SK-N-SH (cell line): ENCODE measurements at regions not wholly inside any gene's neighbourhood (a gene's known extent, or its start where the extent isn't known, plus 50 kb on each side); places are given as distances from the start of the nearest gene placed in this dataset.

Experiments used
- CTCF ChIA-PET: fragments of 300-600, 350-600 bp; formaldehyde crosslinking; extraction: SDS; loops from one replicate; lab custom pipeline; 2021; lab: Yijun Ruan, JAX
- POLR2A ChIA-PET: fragments of 350-600 bp; sonication (Branson Sonifier 250); formaldehyde crosslinking; extraction: SDS; loops from one replicate; lab custom pipeline; 2020; ENCODE audit warnings: antibody characterized with exemption, inconsistent platforms; lab: Yijun Ruan, JAX
- DNase-seq: peaks from one replicate; pipeline ENCODE4 v3.0.0; 2012
- H2AFZ ChIP-seq: fragments of 200-600 bp; sonication (generic); 2 replicates; pipeline ENCODE4 v1.8.1; 2016; ENCODE audit warnings: antibody characterized with exemption, mild to moderate bottlenecking, low read depth
- H3F3A ChIP-seq: fragments of 200-600 bp; sonication (generic); replicated peaks from 2 replicates; pipeline ENCODE3; 2016; ENCODE audit warnings: antibody characterized with exemption, mild to moderate bottlenecking; ENCODE audit not compliant: insufficient read depth
- H3K27ac ChIP-seq, 2 experiments: fragments of 200-500 bp in 1 of 2; fragments of 200-600 bp in 1 of 2; sonication (Bioruptor generic) in 1 of 2; sonication (generic), shearing (Covaris generic) in 1 of 2; 2 replicates each; pipeline versions ENCODE4 v1.5.1 to v1.6.1; 2014 to 2016; ENCODE audit warnings: low read depth in 2 of 2, inconsistent platforms in 1 of 2, low read length in 1 of 2, mild to moderate bottlenecking in 1 of 2, mixed read lengths in 1 of 2
- H3K27me3 ChIP-seq: fragments of 200-600 bp; sonication (generic), shearing (Covaris generic); 2 replicates; pipeline ENCODE4 v1.6.1; 2016; ENCODE audit warnings: mixed run types; ENCODE audit not compliant: insufficient read depth
- H3K36me3 ChIP-seq, 2 experiments: fragments of 200-500 bp in 1 of 2; fragments of 200-600 bp in 1 of 2; sonication (Bioruptor generic) in 1 of 2; sonication (generic) in 1 of 2; replicated peaks in 1 of 2; 2 replicates each; pipeline versions ENCODE3 to v1.5.1; 2014 to 2016; ENCODE audit warnings: low read length in 1 of 2, mild to moderate bottlenecking in 1 of 2; ENCODE audit not compliant: insufficient read depth in 2 of 2, control insufficient read depth in 1 of 2
- H3K4me1 ChIP-seq, 2 experiments: fragments of 200-500 bp in 1 of 2; fragments of 200-600 bp in 1 of 2; sonication (Bioruptor generic) in 1 of 2; sonication (generic), shearing (Covaris generic) in 1 of 2; 2 replicates each; pipeline versions ENCODE4 v1.5.1 to v1.6.1; 2014 to 2016; ENCODE audit warnings: low read depth in 1 of 2, low read length in 1 of 2, mixed run types in 1 of 2; ENCODE audit not compliant: insufficient read depth in 2 of 2, control insufficient read depth in 1 of 2
- H3K4me2 ChIP-seq: fragments of 200-600 bp; sonication (generic), shearing (Covaris generic); 2 replicates; pipeline ENCODE4 v1.6.1; 2017; ENCODE audit warnings: mixed run types
- H3K4me3 ChIP-seq, 2 experiments: fragments of 200-500 bp in 1 of 2; fragments of 200-600 bp in 1 of 2; sonication (Bioruptor generic) in 1 of 2; sonication (generic), shearing (Covaris generic) in 1 of 2; 2 replicates each; pipeline versions ENCODE4 v1.5.1 to v1.8.1; 2014 to 2016; ENCODE audit warnings: low read depth in 2 of 2, inconsistent platforms in 1 of 2, low read length in 1 of 2, mild to moderate bottlenecking in 1 of 2, mixed read lengths in 1 of 2, moderate library complexity in 1 of 2
- H3K79me2 ChIP-seq: fragments of 200-600 bp; sonication (generic); 2 replicates; pipeline ENCODE4 v1.8.1; 2017; ENCODE audit warnings: mild to moderate bottlenecking; ENCODE audit not compliant: insufficient read depth
- H3K9ac ChIP-seq: fragments of 200-600 bp; sonication (generic); 2 replicates; pipeline ENCODE4 v1.6.1; 2017; ENCODE audit warnings: mixed run types
- H3K9me2 ChIP-seq: fragments of 200-600 bp; sonication (generic); 2 replicates; pipeline ENCODE4 v1.6.1; 2017; ENCODE audit warnings: mixed run types
- H3K9me3 ChIP-seq: fragments of 200-600 bp; sonication (generic); 2 replicates; pipeline ENCODE4 v1.6.1; 2017; ENCODE audit warnings: mixed run types, mild to moderate bottlenecking, moderate library complexity
- H4K20me1 ChIP-seq: fragments of 200-600 bp; sonication (generic); 2 replicates; pipeline ENCODE4 v1.6.1; 2017; ENCODE audit warnings: mild to moderate bottlenecking, mixed run types; ENCODE audit not compliant: insufficient read depth
- CTCF ChIP-seq: fragments of 200-600 bp; sonication (generic); IDR thresholded peaks from 2 replicates; pipeline ENCODE4 v1.6.1; 2017; ENCODE audit warnings: antibody characterized with exemption, mild to moderate bottlenecking, moderate library complexity
- EZH2phosphoT487 ChIP-seq: fragments of 200-600 bp; sonication (generic); IDR thresholded peaks from 2 replicates; pipeline ENCODE4 v1.6.1; 2017; ENCODE audit warnings: low read depth, mixed run types, mild to moderate bottlenecking, antibody characterized with exemption, moderate library complexity, borderline replicate concordance
- FOSL2 ChIP-seq: IDR thresholded peaks from 2 replicates; pipeline ENCODE4 v1.4.0; 2012; ENCODE audit warnings: low read depth, mild to moderate bottlenecking, moderate library complexity, borderline replicate concordance
- JUND ChIP-seq: IDR thresholded peaks from 2 replicates; pipeline ENCODE4 v1.4.0; 2012
- MAX ChIP-seq: IDR thresholded peaks from 2 replicates; pipeline ENCODE4 v1.4.0; 2012; ENCODE audit warnings: low read depth
- MEF2A ChIP-seq: IDR thresholded peaks from 2 replicates; pipeline ENCODE4 v1.4.0; 2012; ENCODE audit warnings: low read depth, borderline replicate concordance
- NFIC ChIP-seq: IDR thresholded peaks from 2 replicates; pipeline ENCODE4 v1.4.0; 2012; ENCODE audit warnings: borderline replicate concordance
- NRF1 ChIP-seq: IDR thresholded peaks from 2 replicates; pipeline ENCODE4 v1.6.1; 2012; ENCODE audit warnings: low read depth, mild to moderate bottlenecking, low read length
- PBX3 ChIP-seq: IDR thresholded peaks from 2 replicates; pipeline ENCODE4; 2012
- RAD21 ChIP-seq: IDR thresholded peaks from 2 replicates; pipeline ENCODE4 v1.6.1; 2012; ENCODE audit warnings: mild to moderate bottlenecking, low read length
- SIN3A ChIP-seq: IDR thresholded peaks from 2 replicates; pipeline ENCODE4 v1.6.1; 2012; ENCODE audit warnings: low read depth, mild to moderate bottlenecking, low read length, moderate library complexity, borderline replicate concordance
- TCF12 ChIP-seq: IDR thresholded peaks from 2 replicates; pipeline ENCODE4 v1.4.0; 2012
- YY1 ChIP-seq: IDR thresholded peaks from 2 replicates; pipeline ENCODE4 v1.4.0; 2012; ENCODE audit warnings: low read depth, mild to moderate bottlenecking
- ZBTB33 ChIP-seq: IDR thresholded peaks from 2 replicates; pipeline ENCODE4 v1.4.0; 2012; ENCODE audit warnings: low read depth, borderline replicate concordance
- WGBS: methylation state at CpG from one replicate; pipeline ENCODE4 v1.1.6; 2017; ENCODE audit warnings: low lambda C conversion rate; 5-methylcytosine and 5-hydroxymethylcytosine counted together

- Histone ChIP-seq H2AFZ (no peak overlapping the region), H3K9ac (no peak overlapping the region), H3K9me2 (no peaks in the 10 kb centered on the region), H3K4me3 (no peak overlapping the region), H3K4me1 (peaks cover 50 to 52% of the 10 kb centered on the region in 2 experiments; a peak in 3 of 4 replicates), H4K20me1 (peaks cover 23% of the 10 kb centered on the region), H3K9me3 (no peaks in the 10 kb centered on the region), H3K36me3 (peaks cover 3 to 6% of the 10 kb centered on the region in 2 experiments), H3F3A (peaks cover 29% of the 10 kb centered on the region), H3K27ac (peak overlapping the region in 1 of 2 experiments; percentile 67; a peak in 1 of 4 replicates), H3K27me3 (no peaks in the 10 kb centered on the region), H3K79me2 (peaks cover 88% of the 10 kb centered on the region; the same call in 1 of the 2 replicates), H3K4me2 (no peak overlapping the region)
- DNase-seq = no peak
- CTCF ChIA-PET = interaction anchor here (1.1 to 29.4 kb wide), 5 partner anchors 11 to 87 kb away, joined by 3 to 566 read pairs (median 31); no protein-coding TSS in a partner anchor
- no peak for TF ChIP-seq PBX3
- no peak for TF ChIP-seq SIN3A
- TF ChIP-seq MAX = no peak
- 93% methylated on average over 10 of the region's 12 CpGs for WGBS
- POLR2A ChIA-PET = no interaction called here
Observed at GRCh38 chr17:77418609-77419008, 277.8 kb downstream of the SEC14L1 start.

- ChIA-PET CTCF (interaction anchor here (1.1 to 29.4 kb wide), 7 partner anchors 11 to 88 kb away, joined by 3 to 566 read pairs (median 11); no protein-coding TSS in a partner anchor), POLR2A (no interaction called here)
- 95% methylated on average over 8 of the region's 17 CpGs for WGBS
- no peak overlapping the region for H3K9ac ChIP-seq
- H3K27me3 ChIP-seq = no peaks in the 10 kb centered on the region
- H2AFZ ChIP-seq = no peak overlapping the region
- H3K9me3 ChIP-seq = no peaks in the 10 kb centered on the region
- peak overlapping the region in 1 of 2 experiments; percentile 67; a peak in 1 of 4 replicates for H3K27ac ChIP-seq
- peaks cover 23% of the 10 kb centered on the region for H4K20me1 ChIP-seq
- peak overlapping the region; percentile 66; the same call in 1 of the 2 replicates for H3K4me2 ChIP-seq
- no peak for DNase-seq
- no peaks in the 10 kb centered on the region for H3K9me2 ChIP-seq
- peaks cover 3 to 6% of the 10 kb centered on the region in 2 experiments for H3K36me3 ChIP-seq
- TF ChIP-seq FOSL2 = no peak
- TF ChIP-seq, all 33 proteins: peak for 0
- Histone ChIP-seq H3K79me2 (peaks cover 85% of the 10 kb centered on the region; the same call in 1 of the 2 replicates), H3K4me1 (peaks cover 55 to 57% of the 10 kb centered on the region in 2 experiments; a peak in 3 of 4 replicates), H3K4me3 (no peak overlapping the region), H3F3A (peaks cover 34% of the 10 kb centered on the region)
Observed at GRCh38 chr17:77419095-77419494, 278.3 kb downstream of the SEC14L1 start.

GRCh38 chr17:77419547-77420094, 278.9 kb downstream of the SEC14L1 start:
- Histone ChIP-seq H3K4me3 (no peak overlapping the region), H3K9me3 (no peaks in the 10 kb centered on the region), H3K36me3 (peaks cover 3 to 6% of the 10 kb centered on the region in 2 experiments), H3K79me2 (peaks cover 85% of the 10 kb centered on the region; the same call in 1 of the 2 replicates), H2AFZ (no peak overlapping the region), H3K27ac (peak overlapping the region; percentile 67; a peak in 3 of 4 replicates), H4K20me1 (peaks cover 23% of the 10 kb centered on the region), H3K27me3 (no peaks in the 10 kb centered on the region), H3K9ac (no peak overlapping the region), H3K4me2 (peak overlapping the region; percentile 66), H3K4me1 (peaks cover 60 to 62% of the 10 kb centered on the region in 2 experiments), H3F3A (peaks cover 39% of the 10 kb centered on the region), H3K9me2 (no peaks in the 10 kb centered on the region)
- POLR2A ChIA-PET = interaction anchor here (0.6 kb wide), 1 partner anchor 18 kb away, joined by 3 read pairs; no protein-coding TSS in a partner anchor
- peak; percentile 84 for DNase-seq
- CTCF ChIA-PET = interaction anchor here (0.6 to 29.4 kb wide), 10 partner anchors 9 to 88 kb away, joined by 3 to 566 read pairs (median 6); no protein-coding TSS in a partner anchor
- WGBS = 73% methylated on average over 15 of the region's 17 CpGs
- TF ChIP-seq MEF2A (no peak), RAD21 (peak; percentile 20; the same call in 1 of the 2 replicates), YY1 (no peak), EZH2phosphoT487 (no peak), TCF12 (0 out of 2 replicates have a peak, but pooled peaks have one; percentile 18), PBX3 (0 out of 2 replicates have a peak, but pooled peaks have one; percentile 22), NFIC (no peak), NRF1 (no peak), ZBTB33 (peak; percentile 47; the same call in 1 of the 2 replicates), JUND (no peak), CTCF (no peak)
